OCI-LY3 (cell line): ENCODE measurements at regions not wholly inside any gene's neighbourhood (a gene's known extent, or its start where the extent isn't known, plus 50 kb on each side); places are given as distances from the start of the nearest gene placed in this dataset.

Experiments
- EZH2phosphoT487 ChIP-seq: fragments of 200-600 bp; shearing (Covaris generic); IDR thresholded peaks from 2 replicates; pipeline ENCODE4 v1.6.1; 2018; ENCODE audit warnings: antibody characterized with exemption, mixed run types, low read depth
- TF ChIP-seq, protein P1 (sequence below): fragments of 200-600, 300-600 bp; sonication (generic); IDR thresholded peaks from 2 replicates; pipeline ENCODE4 v1.5.1; 2014; ENCODE audit warnings: antibody characterized with exemption, low read length, low read depth

DNA sequence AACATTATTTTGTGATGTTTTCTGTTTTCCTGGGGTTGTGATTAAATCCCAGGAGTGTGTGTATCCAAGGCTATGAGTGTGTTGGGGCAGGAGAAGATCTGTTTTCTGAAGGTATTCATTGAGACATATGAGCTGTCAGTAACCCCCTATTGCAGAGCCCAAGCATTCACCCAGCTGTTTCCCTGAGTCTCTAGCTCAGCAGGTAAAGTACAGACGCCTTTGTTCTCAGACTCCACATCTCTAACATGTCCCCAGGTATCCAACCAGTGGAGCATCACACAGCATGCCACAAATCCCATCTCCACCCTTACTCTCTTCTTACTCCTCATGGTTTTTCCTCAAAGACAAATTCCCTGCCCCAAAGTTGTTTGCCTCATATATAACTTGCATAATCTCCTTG lies 213.6 kb downstream of the PCDH20 start:
- TF ChIP-seq, protein P1, sequence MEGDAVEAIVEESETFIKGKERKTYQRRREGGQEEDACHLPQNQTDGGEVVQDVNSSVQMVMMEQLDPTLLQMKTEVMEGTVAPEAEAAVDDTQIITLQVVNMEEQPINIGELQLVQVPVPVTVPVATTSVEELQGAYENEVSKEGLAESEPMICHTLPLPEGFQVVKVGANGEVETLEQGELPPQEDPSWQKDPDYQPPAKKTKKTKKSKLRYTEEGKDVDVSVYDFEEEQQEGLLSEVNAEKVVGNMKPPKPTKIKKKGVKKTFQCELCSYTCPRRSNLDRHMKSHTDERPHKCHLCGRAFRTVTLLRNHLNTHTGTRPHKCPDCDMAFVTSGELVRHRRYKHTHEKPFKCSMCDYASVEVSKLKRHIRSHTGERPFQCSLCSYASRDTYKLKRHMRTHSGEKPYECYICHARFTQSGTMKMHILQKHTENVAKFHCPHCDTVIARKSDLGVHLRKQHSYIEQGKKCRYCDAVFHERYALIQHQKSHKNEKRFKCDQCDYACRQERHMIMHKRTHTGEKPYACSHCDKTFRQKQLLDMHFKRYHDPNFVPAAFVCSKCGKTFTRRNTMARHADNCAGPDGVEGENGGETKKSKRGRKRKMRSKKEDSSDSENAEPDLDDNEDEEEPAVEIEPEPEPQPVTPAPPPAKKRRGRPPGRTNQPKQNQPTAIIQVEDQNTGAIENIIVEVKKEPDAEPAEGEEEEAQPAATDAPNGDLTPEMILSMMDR = no peak
- no peak for TF ChIP-seq EZH2phosphoT487
